Ishikawa (cell line): ENCODE measurements at regions not wholly inside any gene's neighbourhood (a gene's known extent, or its start where the extent isn't known, plus 50 kb on each side); places are given as distances from the start of the nearest gene placed in this dataset.

Experiments used
- EGR1 ChIP-seq: IDR thresholded peaks from 2 replicates; pipeline ENCODE4 v1.6.1; 2012
- EP300 ChIP-seq: IDR thresholded peaks from 2 replicates; pipeline ENCODE4 v1.6.1; 2012; ENCODE audit warnings: borderline replicate concordance
- NFIC ChIP-seq: IDR thresholded peaks from 2 replicates; pipeline ENCODE4 v1.6.1; 2012
- RAD21 ChIP-seq: IDR thresholded peaks from 2 replicates; pipeline ENCODE4 v1.6.1; 2012; ENCODE audit warnings: low read depth
- REST ChIP-seq: IDR thresholded peaks from 2 replicates; pipeline ENCODE4 v1.6.1; 2012; ENCODE audit warnings: low read depth, mild to moderate bottlenecking
- TAF1 ChIP-seq: IDR thresholded peaks from 2 replicates; pipeline ENCODE4 v1.6.1; 2012; ENCODE audit warnings: low read depth, mild to moderate bottlenecking
- TEAD4 ChIP-seq: IDR thresholded peaks from 2 replicates; pipeline ENCODE4 v1.6.1; 2012
- YY1 ChIP-seq: IDR thresholded peaks from 2 replicates; pipeline ENCODE4 v1.6.1; 2012; ENCODE audit warnings: low read depth
- ZBTB7A ChIP-seq: IDR thresholded peaks from 2 replicates; pipeline ENCODE4 v1.6.1; 2012; ENCODE audit warnings: low read depth

DNA sequence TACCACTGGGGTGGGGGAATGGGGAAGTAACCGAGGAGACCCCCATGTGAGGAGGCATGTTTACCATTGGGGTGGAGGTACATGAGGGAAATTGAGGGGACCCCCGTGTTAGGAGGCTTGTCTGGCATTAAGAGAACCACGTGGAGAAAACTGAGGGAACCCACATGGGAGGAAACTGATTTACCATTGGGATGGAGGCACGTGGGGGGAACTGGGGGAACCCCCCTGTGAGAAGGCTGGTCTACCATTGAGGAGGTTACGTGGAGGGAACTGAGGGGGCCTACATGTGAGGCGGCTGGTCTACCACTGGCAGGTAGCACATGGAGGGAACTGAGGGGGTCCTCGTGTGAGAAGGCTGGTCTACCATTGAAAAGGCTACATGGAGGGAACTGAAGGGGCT is 159.4 kb downstream of the FBLN2 start:
- TF ChIP-seq RAD21 (no peak), EP300 (no peak), REST (no peak), TAF1 (no peak), ZBTB7A (no peak), NFIC (no peak), YY1 (no peak), TEAD4 (no peak), EGR1 (no peak)
